Neural cell (in vitro differentiated cells): ENCODE measurements at regions not wholly inside any gene's neighbourhood (a gene's known extent, or its start where the extent isn't known, plus 50 kb on each side); places are given as distances from the start of the nearest gene placed in this dataset.

Experiments used
- H2AFZ ChIP-seq: fragments of 200-600, 300-800 bp; sonication (generic), shearing (Covaris generic); 2 replicates; pipeline ENCODE4 v1.6.0; 2014; ENCODE audit warnings: low read depth, mild to moderate bottlenecking, antibody characterized with exemption, low read length, moderate library complexity
- H3F3A ChIP-seq: fragments of 200-600 bp; shearing (Covaris generic); 2 replicates; pipeline ENCODE4 v1.6.1; 2016; ENCODE audit warnings: mild to moderate bottlenecking, moderate library complexity, mixed read lengths, antibody characterized with exemption, low read length; ENCODE audit not compliant: insufficient read depth, poor library complexity, severe bottlenecking
- H3K27ac ChIP-seq: fragments of 200-600, 300-800 bp; sonication (generic), shearing (Covaris generic); 2 replicates; pipeline ENCODE4 v1.5.1; 2014; ENCODE audit warnings: mild to moderate bottlenecking, low read length, moderate library complexity
- H3K27me3 ChIP-seq: fragments of 300-800, 200-600 bp; sonication (generic), shearing (Covaris generic); 2 replicates; pipeline ENCODE4 v1.6.0; 2014; ENCODE audit warnings: mild to moderate bottlenecking, low read depth, low read length, moderate library complexity; ENCODE audit not compliant: insufficient read depth
- H3K36me3 ChIP-seq: fragments of 300-800, 200-600 bp; sonication (generic), shearing (Covaris generic); 2 replicates; pipeline ENCODE4 v1.5.1; 2014; ENCODE audit warnings: mild to moderate bottlenecking, antibody characterized with exemption, low read length, moderate library complexity; ENCODE audit not compliant: insufficient read depth
- H3K4me2 ChIP-seq: fragments of 300-800, 200-600 bp; sonication (generic), shearing (Covaris generic); 2 replicates; pipeline ENCODE4 v1.6.0; 2014; ENCODE audit warnings: mild to moderate bottlenecking, low read length
- H3K4me3 ChIP-seq: fragments of 300-800, 200-600 bp; sonication (generic), shearing (Covaris generic); 2 replicates; pipeline ENCODE4 v1.5.1; 2014; ENCODE audit warnings: mild to moderate bottlenecking, low read length, moderate library complexity
- H3K79me2 ChIP-seq: fragments of 200-600 bp; shearing (Covaris generic); replicated peaks from 2 replicates; pipeline ENCODE4 v1.6.0; 2014; ENCODE audit warnings: mild to moderate bottlenecking, low read length, moderate library complexity; ENCODE audit not compliant: insufficient read depth
- H3K9ac ChIP-seq: fragments of 300-800, 200-600 bp; sonication (generic), shearing (Covaris generic); 2 replicates; pipeline ENCODE4 v1.6.1; 2016; ENCODE audit warnings: mild to moderate bottlenecking, low read length, mixed read lengths
- H3K9me2 ChIP-seq: fragments of 200-600 bp; shearing (Covaris generic); 2 replicates; pipeline ENCODE4 v1.6.1; 2016; ENCODE audit warnings: mild to moderate bottlenecking, low read length, mixed read lengths; ENCODE audit not compliant: insufficient read depth
- H3K9me3 ChIP-seq: fragments of 200-600, 300-800 bp; sonication (generic), shearing (Covaris generic); 2 replicates; pipeline ENCODE4 v1.6.1; 2016; ENCODE audit warnings: mild to moderate bottlenecking, mixed run types, low read length, moderate library complexity, mixed read lengths
- H4K20me1 ChIP-seq: fragments of 200-600 bp; shearing (Covaris generic); 2 replicates; pipeline ENCODE4 v1.6.1; 2016; ENCODE audit warnings: mild to moderate bottlenecking, mixed run types; ENCODE audit not compliant: insufficient read depth
- CTCF ChIP-seq: fragments of 450-650 bp; IDR thresholded peaks from 2 replicates; pipeline ENCODE4 v1.5.1; 2014; ENCODE audit warnings: antibody characterized with exemption, mild to moderate bottlenecking, moderate library complexity; ENCODE audit not compliant: poor library complexity, severe bottlenecking
- MXI1 ChIP-seq: fragments of 450-650 bp; conservative IDR thresholded peaks from 2 replicates; pipeline ENCODE4 v1.6.1; 2014; ENCODE audit warnings: antibody characterized with exemption, mild to moderate bottlenecking; ENCODE audit not compliant: poor library complexity, severe bottlenecking
- POLR2AphosphoS5 ChIP-seq: IDR thresholded peaks from 2 replicates; pipeline ENCODE4 v1.6.1; 2012
- RAD21 ChIP-seq: fragments of 450-650 bp; conservative IDR thresholded peaks from 2 replicates; pipeline ENCODE4 v1.6.1; 2014; ENCODE audit warnings: antibody characterized with exemption, mild to moderate bottlenecking, moderate library complexity
- REST ChIP-seq: IDR thresholded peaks from 2 replicates; pipeline ENCODE4 v1.6.1; 2012; ENCODE audit warnings: borderline replicate concordance
- SMC3 ChIP-seq: fragments of 450-650 bp; conservative IDR thresholded peaks from 2 replicates; pipeline ENCODE4 v1.6.1; 2014; ENCODE audit warnings: antibody characterized with exemption, mild to moderate bottlenecking, moderate library complexity; ENCODE audit not compliant: poor library complexity
- TAF1 ChIP-seq: IDR thresholded peaks from 2 replicates; pipeline ENCODE4 v1.6.1; 2012; ENCODE audit warnings: low read depth

- no peaks in the 10 kb centered on the region for H3K9me3 ChIP-seq
- no peak overlapping the region for H3K4me2 ChIP-seq
- H3K9me2 ChIP-seq = no peaks in the 10 kb centered on the region
- no peaks in the 10 kb centered on the region for H3F3A ChIP-seq
- H3K36me3 ChIP-seq = no peaks in the 10 kb centered on the region
- TF ChIP-seq MXI1 (no peak), REST (no peak), TAF1 (no peak), RAD21 (no peak)
- H3K9ac ChIP-seq = no peak overlapping the region
- H3K27ac ChIP-seq = no peak overlapping the region
- no peak overlapping the region for H3K4me3 ChIP-seq
- H2AFZ ChIP-seq = no peak overlapping the region
- H3K27me3 ChIP-seq = no peaks in the 10 kb centered on the region
- no peaks in the 10 kb centered on the region for H4K20me1 ChIP-seq
- no peaks in the 10 kb centered on the region for H3K79me2 ChIP-seq
Observed at GRCh38 chr14:95387826-95388445, 68.2 kb upstream of the CLMN start.

GRCh38 chr14:95386536-95387095 is 66.9 kb upstream of the CLMN start:
- no peak for TF ChIP-seq POLR2AphosphoS5
- TF ChIP-seq TAF1 = no peak
- TF ChIP-seq RAD21 = no peak
- no peak for TF ChIP-seq CTCF
- no peak for TF ChIP-seq MXI1
- no peak for TF ChIP-seq REST
- TF ChIP-seq SMC3 = no peak
- no peak overlapping the region for H3K27ac ChIP-seq
- no peaks in the 10 kb centered on the region for H3K9me3 ChIP-seq

More at GRCh38 chr14:95386536-95387095, 66.9 kb upstream of the CLMN start:
- H3K36me3 ChIP-seq = no peaks in the 10 kb centered on the region
- no peaks in the 10 kb centered on the region for H4K20me1 ChIP-seq
- H3K79me2 ChIP-seq = no peaks in the 10 kb centered on the region
- no peak overlapping the region for H2AFZ ChIP-seq
- no peaks in the 10 kb centered on the region for H3F3A ChIP-seq
- no peak overlapping the region for H3K9ac ChIP-seq
- no peaks in the 10 kb centered on the region for H3K27me3 ChIP-seq
- no peak overlapping the region for H3K4me2 ChIP-seq
- no peak overlapping the region for H3K4me3 ChIP-seq
- H3K9me2 ChIP-seq = no peaks in the 10 kb centered on the region
